ENCODE measurements at regions not wholly inside any gene's neighbourhood (a gene's known extent, or its start where the extent isn't known, plus 50 kb on each side); places are given as distances from the start of the nearest gene placed in this dataset.
A peak's percentile ranks its signal among the peaks of the same experiment; 100 is the strongest.

DNA sequence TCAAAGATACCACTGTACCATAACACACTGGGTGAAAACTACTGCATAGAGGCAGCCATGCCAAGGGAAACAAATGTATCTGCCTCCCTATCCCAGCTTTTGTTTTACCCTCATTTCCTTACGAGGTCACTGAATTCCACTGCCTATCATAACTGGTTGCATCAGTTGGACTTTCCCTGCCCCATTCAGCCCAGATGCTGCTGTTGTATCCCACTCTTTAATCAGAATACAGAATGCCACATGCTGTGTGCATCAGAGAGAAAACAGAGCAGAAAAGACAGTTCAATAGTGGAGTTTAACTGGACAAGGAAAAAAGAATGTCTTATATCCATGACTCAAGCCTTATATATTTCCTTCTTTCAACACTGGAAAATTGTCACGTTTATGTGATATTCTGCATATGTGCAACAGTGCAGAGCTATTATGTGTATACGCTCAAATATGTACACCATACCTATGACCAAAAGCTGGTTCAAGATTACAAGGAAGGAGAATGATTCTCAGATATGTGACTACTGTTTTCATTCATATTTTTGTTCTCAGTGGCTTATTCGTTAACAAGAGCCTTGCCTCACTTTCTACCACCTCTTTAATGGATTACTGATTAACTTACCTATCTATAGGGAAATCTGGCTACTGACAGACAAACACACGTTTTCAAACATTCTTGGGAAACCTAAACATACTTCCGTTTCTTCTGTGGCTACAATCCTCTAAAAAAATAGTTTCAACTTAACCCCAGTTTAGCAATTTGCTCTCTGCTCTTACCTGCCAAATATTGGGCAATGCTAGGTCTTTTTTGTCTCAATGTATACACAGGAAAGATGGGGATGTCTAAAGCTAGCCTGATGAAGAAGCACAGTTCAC, 378.9 kb downstream of the SMARCA1 start:
- no peak for DNase-seq (ENCODE audit: low spot score)
- no peaks in the 10 kb centered on the region for H3K9me2 ChIP-seq (replicated peaks; ENCODE audit: insufficient read depth)
- H4K20me1 ChIP-seq (ENCODE audit: insufficient read depth, poor library complexity, severe bottlenecking): no peaks in the 10 kb centered on the region
- H3K36me3 ChIP-seq (replicated peaks; ENCODE audit: insufficient read depth, low read depth): no peaks in the 10 kb centered on the region
- H3K4me1 ChIP-seq (ENCODE audit: insufficient read depth): no peaks in the 10 kb centered on the region
- H3K27me3 ChIP-seq: no peaks in the 10 kb centered on the region
- no peak overlapping the region for H2AFZ ChIP-seq
- TF ChIP-seq EZH2 (IDR thresholded peaks at IDR 0.05; ENCODE audit: borderline replicate concordance) (no peak), CTCF (IDR thresholded peaks at IDR 0.05; ENCODE audit: poor library complexity) (no peak), EZH2phosphoT487 (IDR thresholded peaks at IDR 0.05; ENCODE audit: low read depth, severe bottlenecking, unreplicated experiment) (no peak)
- H3K4me2 ChIP-seq: peak overlapping the region; percentile 22
- H3K27ac ChIP-seq: peak overlapping the region; percentile 33
- H3K79me2 ChIP-seq: no peaks in the 10 kb centered on the region
- no peaks in the 10 kb centered on the region for H3K9me3 ChIP-seq (ENCODE audit: low read depth)
- WGBS (ENCODE audit: low lambda C conversion rate, missing lambda C conversion rate): 38% methylated on average over 6 of the region's 6 CpGs
- no peak overlapping the region for H3K4me3 ChIP-seq

DNA sequence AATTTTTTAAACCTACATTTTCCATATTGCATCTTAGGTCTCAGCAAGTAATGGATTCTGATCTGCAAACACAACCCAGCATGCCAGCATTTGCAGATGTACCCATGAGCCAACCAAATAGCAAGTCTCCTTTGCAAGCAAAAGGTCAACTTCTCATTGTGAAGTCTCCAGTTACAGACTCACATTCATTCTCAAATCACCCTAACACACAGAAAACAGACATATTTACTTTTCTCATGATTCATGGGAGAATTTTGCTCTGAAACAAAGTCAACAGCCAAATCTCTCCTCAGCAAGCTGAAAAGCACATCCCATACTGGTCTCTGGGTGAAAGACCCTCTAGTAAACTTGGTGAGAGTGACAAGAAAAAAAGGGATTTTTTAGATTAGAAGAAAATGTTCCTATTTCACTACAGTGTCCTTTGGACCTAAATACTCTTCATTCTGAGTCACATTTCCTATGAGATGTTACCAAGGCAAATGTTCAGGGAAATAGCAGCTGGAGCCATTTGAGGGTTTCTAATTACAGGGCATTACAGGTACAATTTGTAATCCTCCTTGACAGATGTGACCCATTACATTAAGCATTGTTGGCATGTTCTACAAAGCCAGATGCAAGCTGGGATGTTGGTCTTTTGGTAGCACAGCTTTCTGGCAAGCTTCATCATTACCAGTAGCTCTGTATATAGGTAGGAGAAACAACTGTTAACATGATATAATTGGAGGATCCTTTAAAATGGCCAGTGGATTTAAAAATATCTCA, 383.3 kb downstream of the SMARCA1 start:
- Histone ChIP-seq H3K79me2 (no peaks in the 10 kb centered on the region), H2AFZ (no peak overlapping the region), H3K9me3 (ENCODE audit: low read depth) (no peaks in the 10 kb centered on the region), H3K4me3 (no peak overlapping the region), H4K20me1 (ENCODE audit: insufficient read depth, poor library complexity, severe bottlenecking) (no peaks in the 10 kb centered on the region), H3K27me3 (no peaks in the 10 kb centered on the region), H3K4me1 (ENCODE audit: insufficient read depth) (no peaks in the 10 kb centered on the region), H3K9me2 (replicated peaks; ENCODE audit: insufficient read depth) (no peaks in the 10 kb centered on the region), H3K27ac (peak overlapping the region; percentile 31), H3K36me3 (replicated peaks; ENCODE audit: insufficient read depth, low read depth) (no peaks in the 10 kb centered on the region), H3K4me2 (peak overlapping the region; percentile 6)
- DNase-seq (ENCODE audit: low spot score): no peak
- TF ChIP-seq EZH2phosphoT487 (IDR thresholded peaks at IDR 0.05; ENCODE audit: low read depth, severe bottlenecking, unreplicated experiment) (no peak), EZH2 (IDR thresholded peaks at IDR 0.05; ENCODE audit: borderline replicate concordance) (no peak), CTCF (IDR thresholded peaks at IDR 0.05; ENCODE audit: poor library complexity) (no peak)

DNA sequence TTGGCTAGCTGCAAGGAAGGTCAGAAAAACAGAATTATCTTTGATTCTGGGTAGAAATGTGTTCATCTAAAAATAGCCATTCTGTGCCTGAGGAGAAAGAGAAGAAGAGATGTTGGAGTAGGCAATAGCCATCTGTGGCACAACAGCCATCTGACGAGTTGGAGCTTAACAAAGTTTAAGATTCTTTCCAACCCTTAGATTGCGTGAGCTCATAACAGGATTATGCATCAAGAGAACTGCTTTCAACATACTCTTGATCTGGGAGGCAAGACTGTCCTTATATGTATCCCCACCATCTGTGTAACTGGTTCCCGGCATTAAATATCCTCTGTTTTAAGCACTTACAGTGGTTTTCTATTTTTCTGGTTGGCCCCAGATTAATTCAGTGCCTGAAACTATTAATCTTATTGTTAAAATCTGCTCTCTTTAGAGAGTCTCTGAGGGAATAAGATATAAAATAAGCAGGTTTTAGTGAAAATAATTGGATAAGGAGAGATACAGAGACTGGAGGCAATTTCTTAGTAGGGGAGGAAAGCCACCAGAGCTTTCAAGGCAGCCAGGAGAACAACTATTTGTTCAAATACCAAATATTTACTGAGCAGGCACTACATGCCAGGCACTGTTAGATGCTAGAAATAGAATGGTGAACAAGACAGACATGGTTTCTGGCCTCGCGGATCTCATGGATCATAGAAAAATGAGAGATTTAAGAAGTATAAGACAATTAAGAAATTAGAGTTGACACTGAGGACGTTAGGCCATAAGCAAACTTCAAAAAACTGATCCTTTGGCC, 398.0 kb downstream of the SMARCA1 start:
- no peak overlapping the region for H3K4me3 ChIP-seq
- WGBS (ENCODE audit: low lambda C conversion rate, missing lambda C conversion rate): 78% methylated on average over 6 of the region's 6 CpGs
- H3K27me3 ChIP-seq: no peaks in the 10 kb centered on the region
- H4K20me1 ChIP-seq (ENCODE audit: insufficient read depth, poor library complexity, severe bottlenecking): no peaks in the 10 kb centered on the region
- H3K27ac ChIP-seq: no peak overlapping the region
- no peaks in the 10 kb centered on the region for H3K9me2 ChIP-seq (replicated peaks; ENCODE audit: insufficient read depth)
- H3K9me3 ChIP-seq (ENCODE audit: low read depth): no peaks in the 10 kb centered on the region
- H3K79me2 ChIP-seq: no peaks in the 10 kb centered on the region
- H2AFZ ChIP-seq: no peak overlapping the region
- H3K4me2 ChIP-seq: no peak overlapping the region
- no peak for DNase-seq (ENCODE audit: low spot score)
- peaks cover 3% of the 10 kb centered on the region for H3K4me1 ChIP-seq (ENCODE audit: insufficient read depth)
- TF ChIP-seq EZH2 (IDR thresholded peaks at IDR 0.05; ENCODE audit: borderline replicate concordance): no peak
- TF ChIP-seq CTCF (IDR thresholded peaks at IDR 0.05; ENCODE audit: poor library complexity): no peak
- TF ChIP-seq EZH2phosphoT487 (IDR thresholded peaks at IDR 0.05; ENCODE audit: low read depth, severe bottlenecking, unreplicated experiment): no peak
- H3K36me3 ChIP-seq (replicated peaks; ENCODE audit: insufficient read depth, low read depth): no peaks in the 10 kb centered on the region

Measured in hepatocyte (in vitro differentiated cells).